HEK293T (cell line): ENCODE measurements at regions not wholly inside any gene's neighbourhood (a gene's known extent, or its start where the extent isn't known, plus 50 kb on each side); places are given as distances from the start of the nearest gene placed in this dataset.

Source experiments
- ARNT ChIP-seq: fragments of 450-650 bp; IDR thresholded peaks from 2 replicates; pipeline ENCODE4 v1.6.1; 2017; ENCODE audit warnings: mild to moderate bottlenecking
- BHLHE40 ChIP-seq: fragments of 450-650 bp; IDR thresholded peaks from 2 replicates; pipeline ENCODE4 v1.6.1; 2016; ENCODE audit warnings: mild to moderate bottlenecking, moderate library complexity, borderline replicate concordance
- CTBP1 ChIP-seq: fragments of 450-650 bp; IDR thresholded peaks from 2 replicates; pipeline ENCODE4 v1.6.1; 2016; ENCODE audit warnings: borderline replicate concordance
- FOXK2 ChIP-seq: fragments of 450-650 bp; IDR thresholded peaks from 2 replicates; pipeline ENCODE4 v1.6.1; 2016; ENCODE audit warnings: mild to moderate bottlenecking
- LEF1 ChIP-seq: fragments of 450-650 bp; IDR thresholded peaks from 2 replicates; pipeline ENCODE4 v1.6.1; 2017; ENCODE audit warnings: mild to moderate bottlenecking, borderline replicate concordance
- NFRKB ChIP-seq: fragments of 450-650 bp; IDR thresholded peaks from 2 replicates; pipeline ENCODE4 v1.6.1; 2016; ENCODE audit warnings: mild to moderate bottlenecking, moderate library complexity
- SP1 ChIP-seq: fragments of 450-650 bp; IDR thresholded peaks from 2 replicates; pipeline ENCODE4 v1.6.1; 2017
- TARDBP ChIP-seq: fragments of 450-650 bp; IDR thresholded peaks from 2 replicates; pipeline ENCODE4 v1.6.1; 2016
- TF ChIP-seq, protein P1 (sequence below): fragments of 450-650 bp; IDR thresholded peaks from 2 replicates; pipeline ENCODE4 v1.6.1; 2016

DNA sequence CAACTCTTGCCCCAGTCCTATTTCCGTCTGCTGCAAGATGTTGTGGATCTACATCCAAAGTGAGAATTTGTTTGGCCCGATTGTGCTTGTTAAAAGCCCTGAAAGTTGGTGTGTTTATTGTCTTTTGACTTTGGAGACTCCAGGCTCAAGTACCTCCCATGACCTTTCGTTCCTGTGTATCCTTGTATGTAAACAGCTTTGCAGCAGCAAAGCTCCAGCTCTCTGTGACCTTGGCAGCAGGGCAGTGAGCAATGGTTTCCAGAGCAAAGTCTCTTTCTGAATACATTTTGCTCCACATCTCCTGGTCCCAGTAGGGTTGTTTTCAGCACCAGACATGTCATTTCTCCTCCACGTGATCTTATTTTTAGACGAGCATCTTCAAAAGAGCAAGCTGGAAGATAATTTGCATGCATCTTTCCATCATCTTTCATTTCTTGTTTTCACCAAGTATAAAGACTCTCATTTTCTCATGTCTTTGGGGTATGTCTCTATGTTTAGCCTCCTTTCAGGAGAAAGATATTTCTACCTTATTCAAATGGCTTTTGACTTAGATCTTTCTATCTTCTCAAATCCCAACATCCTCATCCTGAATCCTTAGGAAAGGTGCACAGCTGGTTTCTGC lies 68.1 kb upstream of the ERCC6L2 start:
- TF ChIP-seq TARDBP (no peak), LEF1 (no peak), SP1 (no peak), ARNT (no peak), CTBP1 (no peak), FOXK2 (no peak), NFRKB (no peak), BHLHE40 (no peak)
- TF ChIP-seq, protein P1, sequence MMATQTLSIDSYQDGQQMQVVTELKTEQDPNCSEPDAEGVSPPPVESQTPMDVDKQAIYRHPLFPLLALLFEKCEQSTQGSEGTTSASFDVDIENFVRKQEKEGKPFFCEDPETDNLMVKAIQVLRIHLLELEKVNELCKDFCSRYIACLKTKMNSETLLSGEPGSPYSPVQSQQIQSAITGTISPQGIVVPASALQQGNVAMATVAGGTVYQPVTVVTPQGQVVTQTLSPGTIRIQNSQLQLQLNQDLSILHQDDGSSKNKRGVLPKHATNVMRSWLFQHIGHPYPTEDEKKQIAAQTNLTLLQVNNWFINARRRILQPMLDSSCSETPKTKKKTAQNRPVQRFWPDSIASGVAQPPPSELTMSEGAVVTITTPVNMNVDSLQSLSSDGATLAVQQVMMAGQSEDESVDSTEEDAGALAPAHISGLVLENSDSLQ: no peak
